ENCODE measurements at regions not wholly inside any gene's neighbourhood (a gene's known extent, or its start where the extent isn't known, plus 50 kb on each side); places are given as distances from the start of the nearest gene placed in this dataset.
"Not testable (repeated sequence)": the region's sequence is repeated elsewhere in the genome, so short reads cannot be mapped to it uniquely, and the experiment has no call there.

DNA sequence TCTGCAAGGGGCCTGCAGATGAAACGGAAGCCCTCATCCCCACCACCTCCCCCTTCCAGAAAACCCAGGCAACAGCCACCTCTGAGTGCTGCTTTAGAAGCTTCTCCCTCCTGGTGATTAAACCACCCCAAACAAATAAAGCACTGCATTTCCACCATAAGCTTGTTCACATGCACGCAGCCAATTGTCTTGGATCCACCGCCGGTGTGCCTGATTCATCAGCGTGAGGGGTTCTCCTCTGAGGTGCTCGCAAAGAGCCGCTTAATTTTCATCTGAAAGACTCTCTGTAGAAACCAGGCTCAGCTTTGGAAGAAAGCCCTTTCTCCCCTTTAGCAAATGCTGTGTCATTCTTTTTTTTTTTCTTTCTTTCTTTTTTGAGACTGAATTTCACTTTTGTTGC lies 155.2 kb upstream of the EEF2KMT start:
- H3K27ac ChIP-seq = no peak overlapping the region
- no peak for DNase-seq
- H3K27me3 ChIP-seq = no peaks in the 10 kb centered on the region
- TF ChIP-seq, protein P1, sequence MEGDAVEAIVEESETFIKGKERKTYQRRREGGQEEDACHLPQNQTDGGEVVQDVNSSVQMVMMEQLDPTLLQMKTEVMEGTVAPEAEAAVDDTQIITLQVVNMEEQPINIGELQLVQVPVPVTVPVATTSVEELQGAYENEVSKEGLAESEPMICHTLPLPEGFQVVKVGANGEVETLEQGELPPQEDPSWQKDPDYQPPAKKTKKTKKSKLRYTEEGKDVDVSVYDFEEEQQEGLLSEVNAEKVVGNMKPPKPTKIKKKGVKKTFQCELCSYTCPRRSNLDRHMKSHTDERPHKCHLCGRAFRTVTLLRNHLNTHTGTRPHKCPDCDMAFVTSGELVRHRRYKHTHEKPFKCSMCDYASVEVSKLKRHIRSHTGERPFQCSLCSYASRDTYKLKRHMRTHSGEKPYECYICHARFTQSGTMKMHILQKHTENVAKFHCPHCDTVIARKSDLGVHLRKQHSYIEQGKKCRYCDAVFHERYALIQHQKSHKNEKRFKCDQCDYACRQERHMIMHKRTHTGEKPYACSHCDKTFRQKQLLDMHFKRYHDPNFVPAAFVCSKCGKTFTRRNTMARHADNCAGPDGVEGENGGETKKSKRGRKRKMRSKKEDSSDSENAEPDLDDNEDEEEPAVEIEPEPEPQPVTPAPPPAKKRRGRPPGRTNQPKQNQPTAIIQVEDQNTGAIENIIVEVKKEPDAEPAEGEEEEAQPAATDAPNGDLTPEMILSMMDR (IDR thresholded peaks at IDR 0.05) = no peak
- TF ChIP-seq POLR2A (IDR thresholded peaks at IDR 0.05) = no peak
- H3K4me1 ChIP-seq = no peaks in the 10 kb centered on the region
- H3K4me3 ChIP-seq = no peak overlapping the region
- no peaks in the 10 kb centered on the region for H3K36me3 ChIP-seq (ENCODE audit: low read depth, missing control alignments)
- intact Hi-C loops (cut with DNase I; ENCODE audit: low total_unique reads) = no loop called here
- 43 to 53% methylated on average over 6 to 7 of the region's 7 CpGs for WGBS, 2 donors
- no peaks in the 10 kb centered on the region for H3K9me3 ChIP-seq

DNA sequence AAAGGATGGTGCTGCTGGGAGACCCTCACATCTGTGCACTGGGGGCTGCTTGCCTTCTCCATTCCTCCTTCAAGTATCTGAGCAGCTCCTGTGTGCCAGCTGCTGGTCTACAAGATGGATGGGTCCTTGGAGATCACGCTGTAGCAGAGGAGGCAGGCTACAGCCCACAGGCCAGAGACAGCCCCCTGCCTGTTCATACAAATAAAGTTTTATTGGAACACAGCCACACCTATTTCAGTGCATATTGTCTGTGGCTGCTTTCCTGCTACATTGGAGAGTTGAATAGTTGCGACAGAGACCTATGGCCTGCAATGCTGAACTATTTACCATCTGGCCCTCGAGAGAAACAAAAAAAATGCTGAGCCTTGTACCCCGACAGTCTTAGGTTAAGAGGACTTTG lies 149.8 kb upstream of the EEF2KMT start:
- DNase-seq; H3K36me3 ChIP-seq (ENCODE audit: low read depth, missing control alignments); H3K4me1 ChIP-seq; H3K27me3 ChIP-seq; H3K27ac ChIP-seq; H3K4me3 ChIP-seq; intact Hi-C loops (cut with DNase I; ENCODE audit: low total_unique reads); H3K9me3 ChIP-seq: not testable (repeated sequence)
- 59 to 79% methylated on average over 3 to 4 of the region's 4 CpGs for WGBS, 2 donors

DNA sequence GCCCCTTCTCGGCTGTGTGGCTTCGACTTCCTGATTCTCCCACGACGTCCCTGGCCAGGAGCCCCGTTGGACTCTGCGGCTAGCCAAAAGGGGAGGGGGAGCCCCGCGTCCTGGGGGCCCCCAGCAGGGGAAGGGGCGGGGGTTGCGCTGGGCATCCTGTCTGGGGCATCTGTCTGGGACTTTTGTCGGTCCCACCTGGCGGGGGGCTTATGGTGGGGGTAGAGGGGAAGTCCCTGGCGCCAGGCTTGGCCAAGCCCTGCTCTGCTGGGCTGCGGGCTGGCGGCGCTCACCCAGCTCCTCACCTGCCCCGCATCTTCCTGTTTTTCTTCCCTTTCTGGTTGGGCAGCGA lies 142.7 kb upstream of the EEF2KMT start:
- H3K27me3 ChIP-seq; intact Hi-C loops (cut with DNase I; ENCODE audit: low total_unique reads): not testable (repeated sequence)

DNA sequence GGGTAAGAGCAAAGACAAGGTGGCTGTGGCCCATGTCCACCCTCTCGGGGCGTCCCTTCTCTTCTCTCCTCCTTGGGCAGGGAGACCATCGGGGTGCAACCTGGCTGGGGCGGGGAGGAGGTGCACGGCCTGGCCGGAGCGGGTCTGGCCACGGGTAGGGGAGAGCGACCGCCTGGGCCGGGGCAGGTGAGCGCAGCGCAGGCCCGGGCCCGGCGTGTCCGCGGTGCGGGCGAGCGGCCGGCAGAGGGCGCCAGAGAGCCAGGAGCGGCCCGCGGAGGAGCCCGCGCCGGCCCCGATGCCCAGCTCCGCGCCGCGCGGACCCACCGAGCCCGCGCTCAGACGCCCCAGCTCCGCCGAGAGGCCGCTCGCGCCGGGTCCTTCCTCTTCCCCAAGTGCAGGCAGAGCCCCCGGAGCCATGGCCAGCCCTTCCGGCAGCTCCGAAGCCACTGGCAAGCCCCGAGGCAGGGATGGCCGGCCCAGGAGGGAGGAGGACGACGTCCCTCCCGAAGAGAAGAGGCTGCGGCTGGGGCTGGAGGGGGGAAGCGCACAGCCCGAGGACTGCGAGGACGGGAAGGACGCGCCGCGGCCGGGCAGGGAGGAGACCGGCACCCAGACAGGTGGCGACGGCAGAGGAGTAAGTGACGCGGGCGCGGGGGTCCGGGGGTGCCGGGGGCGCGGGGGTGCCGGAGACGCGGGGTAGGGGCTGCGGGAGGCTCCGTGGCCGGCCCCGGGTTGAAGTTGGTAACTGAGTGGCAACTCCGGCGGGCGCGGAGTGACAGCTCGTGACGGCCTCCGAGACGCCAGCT lies 142.1 kb upstream of the EEF2KMT start:
- not testable (repeated sequence) for H3K4me1 ChIP-seq; H3K36me3 ChIP-seq (ENCODE audit: low read depth, missing control alignments); H3K9me3 ChIP-seq; H3K27ac ChIP-seq; H3K27me3 ChIP-seq
- intact Hi-C loops (cut with DNase I; ENCODE audit: low total_unique reads) = loop anchor here (10.0 kb wide), 1 partner anchor 1405 kb away; no protein-coding TSS in a partner anchor
- peak overlapping the region in 1 of 2 donors; percentile 31 for H3K4me3 ChIP-seq
- peak; percentile 46 for DNase-seq
- TF ChIP-seq, protein P1 (IDR thresholded peaks at IDR 0.05) = peak in 2 of 3 experiments; percentile 2 to 27
- WGBS, 2 donors = 0 to 1% methylated on average over 7 to 65 of the region's 89 CpGs

More for the DNA sequence above, 142.7 kb upstream of the EEF2KMT start:
- H3K27ac ChIP-seq; H3K9me3 ChIP-seq; DNase-seq; H3K36me3 ChIP-seq (ENCODE audit: low read depth, missing control alignments); H3K4me1 ChIP-seq: not testable (repeated sequence)
- H3K4me3 ChIP-seq = peak overlapping the region in 1 of 2 donors; percentile 31
- 1% methylated on average over 17 of the region's 18 CpGs; no CpG with 5 or more reads in 1 of the 2 donors for WGBS, 2 donors

DNA sequence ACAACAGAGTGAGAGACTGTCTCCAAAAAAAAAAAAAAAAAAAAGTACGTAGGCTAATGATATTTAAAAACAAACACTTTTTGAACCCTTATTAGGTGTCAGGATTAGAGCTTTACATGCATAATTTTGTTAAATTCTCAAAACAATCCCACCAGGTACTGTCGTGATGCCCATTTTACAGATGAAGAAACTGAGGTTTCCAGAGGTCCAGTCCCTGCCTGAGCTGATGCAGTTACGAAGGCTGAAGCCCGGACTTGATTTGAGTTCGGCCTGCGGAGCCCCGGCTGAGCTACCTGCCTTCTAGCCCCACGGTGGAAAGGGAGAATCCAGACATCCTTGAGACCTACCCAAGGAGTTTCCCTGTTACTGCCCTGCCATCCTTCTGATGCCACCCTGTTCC lies 137.5 kb upstream of the EEF2KMT start:
- WGBS, 2 donors = 78 to 84% methylated on average over 8 of the region's 8 CpGs
- H3K27ac ChIP-seq = no peak overlapping the region

More for the DNA sequence above, 137.5 kb upstream of the EEF2KMT start:
- DNase-seq = no peak
- intact Hi-C loops (cut with DNase I; ENCODE audit: low total_unique reads) = loop anchor here (10.0 kb wide), 1 partner anchor 1410 kb away; no protein-coding TSS in a partner anchor
- H3K9me3 ChIP-seq = no peaks in the 10 kb centered on the region
- H3K4me1 ChIP-seq = no peaks in the 10 kb centered on the region
- H3K36me3 ChIP-seq (ENCODE audit: low read depth, missing control alignments) = no peaks in the 10 kb centered on the region
- TF ChIP-seq, protein P1 (IDR thresholded peaks at IDR 0.05) = no peak
- TF ChIP-seq POLR2A (IDR thresholded peaks at IDR 0.05) = no peak
- no peak overlapping the region for H3K4me3 ChIP-seq
- no peaks in the 10 kb centered on the region for H3K27me3 ChIP-seq
